HCT116 (cell line): ENCODE measurements at regions not wholly inside any gene's neighbourhood (a gene's known extent, or its start where the extent isn't known, plus 50 kb on each side); places are given as distances from the start of the nearest gene placed in this dataset.

Experiments
- CEBPB ChIP-seq: IDR thresholded peaks from 2 replicates; pipeline ENCODE4 v1.6.1; 2012; ENCODE audit warnings: low read depth
- EZH2 ChIP-seq: fragments of 200-600 bp; sonication (generic); IDR thresholded peaks from 2 replicates; pipeline ENCODE4 v1.6.1; 2017; ENCODE audit warnings: antibody characterized with exemption, mixed run types
- POLR2A ChIP-seq: IDR thresholded peaks from 2 replicates; pipeline ENCODE4 v1.7.0; 2011; ENCODE audit warnings: borderline replicate concordance; ENCODE audit not compliant: insufficient read depth, insufficient read length; ENCODE audit errors: extremely low read depth
- POLR2AphosphoS5 ChIP-seq: IDR thresholded peaks from 2 replicates; pipeline ENCODE4 v1.6.1; 2011; ENCODE audit warnings: mild to moderate bottlenecking, low read depth, low read length, moderate library complexity
- RAD21 ChIP-seq: IDR thresholded peaks from 2 replicates; pipeline ENCODE4 v1.6.1; 2012; ENCODE audit warnings: low read depth, mild to moderate bottlenecking
- SP1 ChIP-seq: IDR thresholded peaks from 2 replicates; pipeline ENCODE4 v1.6.1; 2012; ENCODE audit warnings: low read depth
- TCF7L2 ChIP-seq: IDR thresholded peaks from 2 replicates; pipeline ENCODE4 v1.7.0; 2011; ENCODE audit warnings: borderline replicate concordance, inconsistent platforms; ENCODE audit not compliant: insufficient read depth, insufficient read length; ENCODE audit errors: extremely low read depth
- YY1 ChIP-seq: IDR thresholded peaks from 2 replicates; pipeline ENCODE4 v1.6.1; 2011; ENCODE audit warnings: low read length, low read depth, moderate library complexity, mild to moderate bottlenecking; ENCODE audit not compliant: insufficient replicate concordance; ENCODE audit errors: extremely low read depth
- ZNF274 ChIP-seq: fragments of 200-500 bp; sonication (Bioruptor generic); IDR thresholded peaks from 2 replicates; pipeline ENCODE4 v1.6.1; 2014; ENCODE audit warnings: mild to moderate bottlenecking, low read depth, low read length, inconsistent platforms
- TF ChIP-seq, protein P1 (sequence below), 3 experiments: fragments of 200-600 bp in 1 of 3; sonication (generic) in 1 of 3; IDR thresholded peaks in 2 of 3; conservative IDR thresholded peaks in 1 of 3; 2 replicates each; pipeline ENCODE4 v1.5.1; 2012 to 2017; ENCODE audit warnings: low read depth in 2 of 3, low read length in 2 of 3, antibody characterized with exemption in 1 of 3, borderline replicate concordance in 1 of 3, control low read depth in 1 of 3, mild to moderate bottlenecking in 1 of 3, mixed read lengths in 1 of 3, mixed run types in 1 of 3, moderate library complexity in 1 of 3; ENCODE audit not compliant: insufficient read depth in 1 of 3
- TF ChIP-seq, protein P2 (sequence below): IDR thresholded peaks from 2 replicates; pipeline ENCODE4 v1.6.1; 2012
- TF ChIP-seq, protein P3 (sequence below): IDR thresholded peaks from 2 replicates; pipeline ENCODE4 v1.6.1; 2012

DNA sequence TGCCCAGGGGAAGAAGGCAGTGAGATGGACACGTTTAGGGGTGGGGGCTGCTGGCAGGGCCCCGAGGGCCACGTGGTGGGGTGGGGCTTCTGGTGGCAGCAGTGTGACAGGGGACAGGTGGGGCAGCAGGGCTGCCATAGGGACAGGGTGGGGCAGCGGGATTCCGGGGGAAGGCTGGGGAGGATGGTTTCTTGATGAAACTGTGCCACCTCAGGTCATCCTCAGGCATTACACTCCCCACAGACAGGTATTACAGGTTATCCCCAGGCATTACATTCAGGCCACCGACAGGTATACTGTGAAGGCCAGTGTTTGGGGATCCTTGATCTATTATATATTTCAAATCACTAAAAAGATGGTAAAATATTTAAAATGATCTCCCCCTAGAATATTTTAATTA lies 432.1 kb upstream of the TSPY4 start:
- TF ChIP-seq, protein P1, sequence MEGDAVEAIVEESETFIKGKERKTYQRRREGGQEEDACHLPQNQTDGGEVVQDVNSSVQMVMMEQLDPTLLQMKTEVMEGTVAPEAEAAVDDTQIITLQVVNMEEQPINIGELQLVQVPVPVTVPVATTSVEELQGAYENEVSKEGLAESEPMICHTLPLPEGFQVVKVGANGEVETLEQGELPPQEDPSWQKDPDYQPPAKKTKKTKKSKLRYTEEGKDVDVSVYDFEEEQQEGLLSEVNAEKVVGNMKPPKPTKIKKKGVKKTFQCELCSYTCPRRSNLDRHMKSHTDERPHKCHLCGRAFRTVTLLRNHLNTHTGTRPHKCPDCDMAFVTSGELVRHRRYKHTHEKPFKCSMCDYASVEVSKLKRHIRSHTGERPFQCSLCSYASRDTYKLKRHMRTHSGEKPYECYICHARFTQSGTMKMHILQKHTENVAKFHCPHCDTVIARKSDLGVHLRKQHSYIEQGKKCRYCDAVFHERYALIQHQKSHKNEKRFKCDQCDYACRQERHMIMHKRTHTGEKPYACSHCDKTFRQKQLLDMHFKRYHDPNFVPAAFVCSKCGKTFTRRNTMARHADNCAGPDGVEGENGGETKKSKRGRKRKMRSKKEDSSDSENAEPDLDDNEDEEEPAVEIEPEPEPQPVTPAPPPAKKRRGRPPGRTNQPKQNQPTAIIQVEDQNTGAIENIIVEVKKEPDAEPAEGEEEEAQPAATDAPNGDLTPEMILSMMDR (IDR thresholded peaks at IDR 0.05 in 2 of 3, conservative IDR thresholded peaks at IDR 0.05 in 1 of 3; ENCODE audit: borderline replicate concordance in 1 of 3, insufficient read depth in 1 of 3, low read depth in 2 of 3, low read length in 2 of 3) = no peak
- TF ChIP-seq, protein P2, sequence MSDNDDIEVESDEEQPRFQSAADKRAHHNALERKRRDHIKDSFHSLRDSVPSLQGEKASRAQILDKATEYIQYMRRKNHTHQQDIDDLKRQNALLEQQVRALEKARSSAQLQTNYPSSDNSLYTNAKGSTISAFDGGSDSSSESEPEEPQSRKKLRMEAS = no peak
- TF ChIP-seq CEBPB (no peak), EZH2 (no peak), POLR2A (no peak), RAD21 (no peak), POLR2AphosphoS5 (no peak), ZNF274 (no peak), YY1 (no peak), TCF7L2 (no peak), SP1 (no peak)
- TF ChIP-seq, protein P3, sequence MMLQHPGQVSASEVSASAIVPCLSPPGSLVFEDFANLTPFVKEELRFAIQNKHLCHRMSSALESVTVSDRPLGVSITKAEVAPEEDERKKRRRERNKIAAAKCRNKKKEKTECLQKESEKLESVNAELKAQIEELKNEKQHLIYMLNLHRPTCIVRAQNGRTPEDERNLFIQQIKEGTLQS = no peak
